VCaP (cell line): ENCODE measurements at regions not wholly inside any gene's neighbourhood (a gene's known extent, or its start where the extent isn't known, plus 50 kb on each side); places are given as distances from the start of the nearest gene placed in this dataset.

ENCODE experiments used
- H3K27ac ChIP-seq: fragments of 450-650 bp; 2 replicates; pipeline ENCODE4 v1.5.1; 2017
- TF ChIP-seq, protein P1 (sequence below): fragments of 450-650 bp; conservative IDR thresholded peaks from 2 replicates; pipeline ENCODE4 v1.5.1; 2017; ENCODE audit warnings: mild to moderate bottlenecking, moderate library complexity

DNA sequence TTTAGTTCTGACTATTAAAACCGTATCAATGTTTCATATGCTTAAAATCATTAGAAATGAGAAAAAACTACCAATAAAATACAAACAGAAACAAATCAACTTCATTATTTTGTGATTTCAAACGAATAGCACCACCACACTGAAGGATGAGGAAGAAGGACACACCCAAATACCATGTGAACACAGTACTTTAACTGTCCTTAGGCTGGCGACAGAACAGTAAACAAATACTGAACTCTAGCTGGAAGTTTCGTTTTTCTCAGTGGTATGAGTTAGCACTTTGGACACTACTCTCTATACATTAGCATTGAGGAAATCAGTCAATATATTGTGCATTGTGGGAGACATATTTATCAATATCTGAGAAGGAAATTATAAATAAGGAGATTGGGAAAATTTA lies 202.4 kb upstream of the AGAP1 start:
- no peak overlapping the region for H3K27ac ChIP-seq
- TF ChIP-seq, protein P1, sequence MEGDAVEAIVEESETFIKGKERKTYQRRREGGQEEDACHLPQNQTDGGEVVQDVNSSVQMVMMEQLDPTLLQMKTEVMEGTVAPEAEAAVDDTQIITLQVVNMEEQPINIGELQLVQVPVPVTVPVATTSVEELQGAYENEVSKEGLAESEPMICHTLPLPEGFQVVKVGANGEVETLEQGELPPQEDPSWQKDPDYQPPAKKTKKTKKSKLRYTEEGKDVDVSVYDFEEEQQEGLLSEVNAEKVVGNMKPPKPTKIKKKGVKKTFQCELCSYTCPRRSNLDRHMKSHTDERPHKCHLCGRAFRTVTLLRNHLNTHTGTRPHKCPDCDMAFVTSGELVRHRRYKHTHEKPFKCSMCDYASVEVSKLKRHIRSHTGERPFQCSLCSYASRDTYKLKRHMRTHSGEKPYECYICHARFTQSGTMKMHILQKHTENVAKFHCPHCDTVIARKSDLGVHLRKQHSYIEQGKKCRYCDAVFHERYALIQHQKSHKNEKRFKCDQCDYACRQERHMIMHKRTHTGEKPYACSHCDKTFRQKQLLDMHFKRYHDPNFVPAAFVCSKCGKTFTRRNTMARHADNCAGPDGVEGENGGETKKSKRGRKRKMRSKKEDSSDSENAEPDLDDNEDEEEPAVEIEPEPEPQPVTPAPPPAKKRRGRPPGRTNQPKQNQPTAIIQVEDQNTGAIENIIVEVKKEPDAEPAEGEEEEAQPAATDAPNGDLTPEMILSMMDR: no peak

DNA sequence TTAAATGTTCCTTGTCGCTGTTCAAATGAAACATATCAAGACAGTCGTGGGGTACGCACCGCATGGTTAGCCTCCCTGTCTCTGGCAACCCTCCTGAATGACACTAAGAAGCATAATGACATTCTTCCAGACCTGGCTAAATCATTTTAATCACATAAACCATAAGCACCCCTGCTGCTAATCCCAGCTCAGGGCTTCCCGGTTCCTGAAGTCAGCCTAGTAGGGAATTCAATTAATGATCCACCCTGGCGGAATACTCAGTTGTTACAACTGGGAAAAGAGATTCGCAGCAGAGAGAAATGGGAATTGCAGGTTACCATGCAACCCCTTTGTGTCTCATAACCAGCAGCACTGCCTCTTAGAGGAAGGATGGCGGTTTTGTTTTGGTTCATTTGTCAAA lies 200.8 kb upstream of the AGAP1 start:
- no peak overlapping the region for H3K27ac ChIP-seq
- TF ChIP-seq, protein P1: no peak

DNA sequence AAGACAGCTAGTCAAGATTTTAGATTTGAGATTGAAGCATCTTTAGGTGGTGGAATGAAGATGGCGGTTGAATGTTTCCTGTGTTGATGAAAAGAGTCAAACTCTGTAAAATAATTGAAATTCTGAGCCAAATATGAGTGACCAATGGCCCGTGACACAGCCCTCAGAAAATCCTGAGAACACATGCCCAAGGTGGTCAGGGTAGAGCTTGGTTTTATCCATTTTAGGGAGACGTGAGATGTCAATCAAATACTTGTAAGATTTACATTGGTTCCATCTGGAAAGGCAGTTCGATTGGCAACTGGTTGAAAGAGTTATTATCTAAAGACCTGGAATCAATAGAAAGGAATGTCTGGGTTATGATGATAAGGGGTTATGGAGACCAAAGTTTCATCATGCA lies 198.0 kb upstream of the AGAP1 start:
- TF ChIP-seq, protein P1: no peak
- H3K27ac ChIP-seq: no peak overlapping the region

DNA sequence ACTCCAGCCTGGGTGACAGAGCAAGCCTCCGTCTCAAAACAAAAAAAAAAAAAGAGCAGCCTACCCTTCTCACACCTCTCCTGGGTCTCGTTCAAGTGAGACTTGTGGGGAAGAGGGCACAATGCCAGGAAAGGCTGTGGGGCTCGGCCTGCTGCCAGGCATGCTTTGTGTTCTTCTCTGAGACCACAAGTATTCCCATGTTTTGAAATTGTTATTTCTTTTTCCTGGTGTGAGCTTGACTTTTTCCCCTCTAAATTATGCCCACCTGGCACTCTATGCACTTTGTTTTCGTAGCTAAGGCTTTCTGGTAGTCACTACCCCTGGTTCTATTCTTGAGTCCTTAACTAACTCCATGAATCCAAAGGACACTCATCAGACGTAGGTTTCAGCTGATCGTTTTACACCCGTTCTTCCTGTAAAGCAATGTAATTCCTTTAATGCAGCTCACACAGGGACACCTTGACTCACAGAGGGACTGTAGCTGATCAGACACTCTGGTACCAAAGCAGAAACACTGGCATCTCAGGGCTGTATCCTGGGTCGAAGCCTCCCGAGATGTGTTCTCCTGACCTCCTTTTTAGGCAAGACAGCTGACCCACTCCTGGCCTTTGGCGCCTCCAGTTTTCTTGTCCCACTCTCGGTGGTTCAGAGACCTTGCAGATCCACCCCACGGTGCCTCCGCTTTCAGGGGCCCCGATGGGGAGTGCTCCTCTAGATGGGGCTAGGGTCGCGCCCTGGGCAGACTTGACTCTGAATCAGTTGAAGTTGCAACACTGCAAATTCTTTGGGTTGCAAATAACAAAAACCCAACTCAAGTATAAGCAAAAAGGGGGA lies 193.3 kb upstream of the AGAP1 start:
- TF ChIP-seq, protein P1: no peak
- no peak overlapping the region for H3K27ac ChIP-seq

DNA sequence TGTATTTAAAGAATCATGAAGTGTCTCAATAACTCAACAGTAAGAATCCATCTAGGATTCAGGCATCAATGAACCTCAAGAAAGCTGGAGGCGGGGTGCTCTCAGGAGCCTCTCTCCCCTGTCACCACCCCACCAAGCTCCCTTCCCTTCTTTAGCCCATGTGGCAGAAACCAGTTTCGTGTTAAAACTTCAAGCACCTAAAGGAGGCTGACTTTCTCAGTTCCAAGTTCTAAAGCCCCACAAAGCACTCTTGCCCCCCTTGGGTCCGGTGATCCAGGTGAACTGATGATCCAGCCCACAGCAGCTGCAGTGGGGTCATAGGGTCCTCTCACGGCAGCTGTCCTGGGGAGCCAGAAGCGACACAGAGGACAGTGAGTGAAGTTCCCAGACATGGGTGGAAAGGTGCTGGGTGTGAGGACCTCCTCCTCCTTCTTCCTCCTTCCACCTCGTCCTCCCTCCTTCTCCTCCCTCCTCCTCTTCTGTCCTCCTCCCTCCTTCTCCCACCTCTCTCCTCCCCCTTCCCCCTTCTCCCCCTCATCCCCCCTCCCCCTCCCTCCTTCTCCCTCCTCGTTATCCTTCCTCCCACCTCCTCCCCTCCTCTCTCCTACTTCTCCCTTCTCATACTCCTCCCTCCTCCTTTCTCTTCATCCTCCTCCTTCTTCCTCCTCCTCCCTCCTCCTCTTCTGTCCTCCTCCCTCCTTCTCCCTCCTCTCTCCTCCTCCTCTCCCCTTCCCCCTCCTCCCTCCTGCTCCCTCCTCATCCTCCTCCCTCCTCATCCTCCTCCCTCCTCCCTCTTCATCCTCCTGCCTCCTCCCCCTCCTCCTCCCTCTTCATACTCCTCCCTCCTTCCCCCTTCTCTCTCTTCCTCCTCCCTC lies 192.4 kb upstream of the AGAP1 start:
- H3K27ac ChIP-seq: no peak overlapping the region
- TF ChIP-seq, protein P1: no peak

DNA sequence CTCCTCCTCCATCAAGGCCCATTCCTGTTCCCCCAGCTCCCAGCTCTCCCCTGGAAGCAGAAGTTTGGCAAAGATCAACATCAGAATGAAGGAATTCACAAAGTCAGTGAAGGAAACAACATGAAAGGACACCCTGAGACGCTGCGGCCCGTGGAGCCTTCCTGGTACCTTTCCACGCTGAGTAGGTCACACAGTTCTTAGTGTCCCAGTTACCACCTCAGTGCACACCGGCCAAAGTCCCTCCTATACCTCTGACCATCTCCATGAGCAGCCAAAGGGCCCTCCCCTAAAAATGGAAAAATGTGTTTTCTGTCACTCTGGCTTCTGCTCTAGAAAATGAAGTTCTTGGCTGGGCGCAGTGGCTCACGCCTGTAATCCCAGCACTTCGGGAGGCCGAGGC lies 191.6 kb upstream of the AGAP1 start:
- H3K27ac ChIP-seq: no peak overlapping the region
- TF ChIP-seq, protein P1: no peak
